CD14-positive monocyte (primary cell): ENCODE measurements at regions not wholly inside any gene's neighbourhood (a gene's known extent, or its start where the extent isn't known, plus 50 kb on each side); places are given as distances from the start of the nearest gene placed in this dataset.

ENCODE experiments used
- DNase-seq, 3 donors: peaks; one replicate each; pipeline ENCODE4 v3.0.0-alpha.2; 2011 to 2022
- H2AFZ ChIP-seq: 2 replicates; pipeline ENCODE4 v1.6.0; 2012; ENCODE audit warnings: mild to moderate bottlenecking, low read depth, low read length, inconsistent platforms; ENCODE audit not compliant: insufficient read depth, poor library complexity, severe bottlenecking
- H3K27ac ChIP-seq, 2 donors: 1 replicate in 1 of 2; 2 replicates in 1 of 2; pipeline ENCODE4 v1.5.1; 2012 to 2013; ENCODE audit warnings: low read length in 2 of 2, control low read depth in 1 of 2, inconsistent platforms in 1 of 2, low read depth in 1 of 2, mild to moderate bottlenecking in 1 of 2
- H3K27me3 ChIP-seq, 2 donors: one replicate each; pipeline versions ENCODE4 v1.6.0 to v1.6.1; 2011 to 2013; ENCODE audit warnings: low read length in 2 of 2; ENCODE audit not compliant: control insufficient read depth in 2 of 2, insufficient read depth in 2 of 2
- H3K36me3 ChIP-seq, 2 donors: replicated peaks in 1 of 2; 1 replicate in 1 of 2; 2 replicates in 1 of 2; pipeline versions ENCODE4 v1.5.1 to v1.6.1; 2012 to 2013; ENCODE audit warnings: low read length in 2 of 2, control low read depth in 1 of 2, inconsistent platforms in 1 of 2, mild to moderate bottlenecking in 1 of 2; ENCODE audit not compliant: insufficient read depth in 2 of 2, control insufficient read depth in 1 of 2
- H3K4me1 ChIP-seq, 2 donors: 1 replicate in 1 of 2; 2 replicates in 1 of 2; pipeline versions ENCODE4 v1.5.1 to v1.6.1; 2012 to 2013; ENCODE audit warnings: low read length in 2 of 2, control low read depth in 1 of 2, inconsistent platforms in 1 of 2, mild to moderate bottlenecking in 1 of 2, moderate library complexity in 1 of 2; ENCODE audit not compliant: insufficient read depth in 2 of 2, control insufficient read depth in 1 of 2
- H3K4me2 ChIP-seq: replicated peaks from 2 replicates; pipeline ENCODE3; 2012; ENCODE audit warnings: low read length, moderate library complexity, mild to moderate bottlenecking; ENCODE audit not compliant: poor library complexity, severe bottlenecking; ENCODE audit errors: extremely low read depth
- H3K4me3 ChIP-seq, 3 experiments: fragments of 200-600 bp in 1 of 3; sonication (generic) in 1 of 3; replicated peaks in 1 of 3; 1 replicate in 2 of 3; 2 replicates in 1 of 3; pipeline ENCODE4 v1.5.1; 2011 to 2013; ENCODE audit warnings: low read length in 3 of 3, mild to moderate bottlenecking in 3 of 3, control low read depth in 2 of 3, low read depth in 2 of 3, inconsistent platforms in 1 of 3, moderate library complexity in 1 of 3
- H3K79me2 ChIP-seq: 2 replicates; pipeline ENCODE4 v1.6.0; 2012; ENCODE audit warnings: mild to moderate bottlenecking, control low read depth, inconsistent platforms, low read length, moderate library complexity; ENCODE audit not compliant: insufficient read depth
- H3K9ac ChIP-seq: 2 replicates; pipeline ENCODE4 v1.6.0; 2017; ENCODE audit warnings: low read length, mild to moderate bottlenecking; ENCODE audit not compliant: insufficient read depth, poor library complexity, severe bottlenecking
- H3K9me3 ChIP-seq, 2 donors: replicated peaks in 1 of 2; 1 replicate in 1 of 2; 2 replicates in 1 of 2; pipeline versions ENCODE4 v1.5.1 to v1.6.1; 2012 to 2013; ENCODE audit warnings: low read length in 2 of 2, control low read depth in 1 of 2; ENCODE audit not compliant: control insufficient read depth in 1 of 2, insufficient read depth in 1 of 2
- H4K20me1 ChIP-seq: 2 replicates; pipeline ENCODE4 v1.6.0; 2012; ENCODE audit warnings: mild to moderate bottlenecking, low read length, control low read depth, moderate library complexity; ENCODE audit not compliant: insufficient read depth
- H3K27ac Mint-ChIP-seq, 7 donors: one replicate each; pipeline ENCODE4 v1.8.0; 2020; ENCODE audit warnings: mild to moderate bottlenecking in 7 of 7, mixed read lengths in 7 of 7, moderate library complexity in 6 of 7, inconsistent platforms in 2 of 7
- H3K27me3 Mint-ChIP-seq, 3 donors: one replicate each; pipeline ENCODE4 v1.8.0; 2021 to 2022; ENCODE audit warnings: low read depth in 3 of 3, mild to moderate bottlenecking in 3 of 3, mixed read lengths in 3 of 3, moderate library complexity in 3 of 3, inconsistent platforms in 1 of 3
- H3K36me3 Mint-ChIP-seq, 2 donors: one replicate each; pipeline ENCODE4 v1.8.0; 2020; ENCODE audit warnings: mixed read lengths in 2 of 2, inconsistent platforms in 1 of 2, mild to moderate bottlenecking in 1 of 2
- H3K4me1 Mint-ChIP-seq: one replicate; pipeline ENCODE4 v1.8.0; 2020; ENCODE audit warnings: mild to moderate bottlenecking, mixed read lengths
- H3K4me3 Mint-ChIP-seq, 2 donors: one replicate each; pipeline ENCODE4 v1.8.0; 2020; ENCODE audit warnings: mild to moderate bottlenecking in 2 of 2, mixed read lengths in 2 of 2, moderate library complexity in 1 of 2
- H3K9me3 Mint-ChIP-seq, 7 donors: one replicate each; pipeline ENCODE4 v1.8.0; 2020 to 2022; ENCODE audit warnings: mixed read lengths in 7 of 7, mild to moderate bottlenecking in 6 of 7, moderate library complexity in 6 of 7, inconsistent platforms in 2 of 7
- WGBS: methylation state at CpG from one replicate; pipeline ENCODE4 v1.1.5; 2013; ENCODE audit warnings: missing lambda C conversion rate; ENCODE audit not compliant: insufficient coverage; 5-methylcytosine and 5-hydroxymethylcytosine counted together
- intact Hi-C, 2 donors: fragments of 100-400 bp; cut with micrococcal nuclease; formaldehyde crosslinking; loops; one replicate each; pipeline versions ENCODE4 v1.15.0 to v1.15.1; 2023
- TF ChIP-seq, protein P1 (sequence below): fragments of 200-600 bp; IDR thresholded peaks from one replicate; pipeline ENCODE4 v1.8.0; 2022; ENCODE audit warnings: antibody characterized with exemption, mild to moderate bottlenecking

DNA sequence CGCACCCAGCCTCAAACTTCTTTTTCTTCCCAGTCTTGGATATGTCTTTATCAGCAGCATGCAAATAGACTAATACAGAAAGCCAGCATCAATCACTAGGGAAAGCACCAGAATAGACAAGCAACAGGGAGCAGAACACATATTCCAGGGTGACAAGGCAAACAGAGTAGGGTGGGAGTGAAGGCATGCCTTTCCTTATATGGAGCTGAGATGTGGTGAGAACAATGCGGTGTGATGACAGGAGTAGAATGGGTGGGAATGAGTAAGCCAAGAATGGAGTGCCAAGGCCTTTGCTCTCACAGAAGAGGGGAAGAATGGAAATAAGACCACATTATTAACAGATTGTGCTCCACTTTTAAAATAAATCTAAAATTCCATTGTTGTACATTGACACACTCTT is 115.6 kb downstream of the CETN3 start:
- H3K4me1 ChIP-seq, result no peaks in the 10 kb centered on the region
- intact Hi-C loops, result no loop called here
- no CpG with 5 or more reads among the region's 2 CpGs for WGBS
- H3K4me3 ChIP-seq, result no peak overlapping the region
- Mint-ChIP-seq H3K27me3 (peaks cover 0 to 4% (median 0%) of the 10 kb centered on the region in 3 donors), H3K9me3 (peaks cover 0 to 7% (median 2%) of the 10 kb centered on the region in 7 donors), H3K4me3 (no peak overlapping the region), H3K4me1 (no peaks in the 10 kb centered on the region), H3K27ac (no peak overlapping the region), H3K36me3 (no peaks in the 10 kb centered on the region)
- no peaks in the 10 kb centered on the region for H4K20me1 ChIP-seq
- H3K4me2 ChIP-seq, result no peak overlapping the region
- no peak overlapping the region for H2AFZ ChIP-seq
- DNase-seq, result no peak
- no peaks in the 10 kb centered on the region for H3K79me2 ChIP-seq
- TF ChIP-seq, protein P1, sequence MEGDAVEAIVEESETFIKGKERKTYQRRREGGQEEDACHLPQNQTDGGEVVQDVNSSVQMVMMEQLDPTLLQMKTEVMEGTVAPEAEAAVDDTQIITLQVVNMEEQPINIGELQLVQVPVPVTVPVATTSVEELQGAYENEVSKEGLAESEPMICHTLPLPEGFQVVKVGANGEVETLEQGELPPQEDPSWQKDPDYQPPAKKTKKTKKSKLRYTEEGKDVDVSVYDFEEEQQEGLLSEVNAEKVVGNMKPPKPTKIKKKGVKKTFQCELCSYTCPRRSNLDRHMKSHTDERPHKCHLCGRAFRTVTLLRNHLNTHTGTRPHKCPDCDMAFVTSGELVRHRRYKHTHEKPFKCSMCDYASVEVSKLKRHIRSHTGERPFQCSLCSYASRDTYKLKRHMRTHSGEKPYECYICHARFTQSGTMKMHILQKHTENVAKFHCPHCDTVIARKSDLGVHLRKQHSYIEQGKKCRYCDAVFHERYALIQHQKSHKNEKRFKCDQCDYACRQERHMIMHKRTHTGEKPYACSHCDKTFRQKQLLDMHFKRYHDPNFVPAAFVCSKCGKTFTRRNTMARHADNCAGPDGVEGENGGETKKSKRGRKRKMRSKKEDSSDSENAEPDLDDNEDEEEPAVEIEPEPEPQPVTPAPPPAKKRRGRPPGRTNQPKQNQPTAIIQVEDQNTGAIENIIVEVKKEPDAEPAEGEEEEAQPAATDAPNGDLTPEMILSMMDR, result no peak
- no peaks in the 10 kb centered on the region for H3K27me3 ChIP-seq
- no peak overlapping the region for H3K27ac ChIP-seq
- no peaks in the 10 kb centered on the region for H3K36me3 ChIP-seq
- H3K9me3 ChIP-seq, result no peaks in the 10 kb centered on the region
- H3K9ac ChIP-seq, result no peak overlapping the region

DNA sequence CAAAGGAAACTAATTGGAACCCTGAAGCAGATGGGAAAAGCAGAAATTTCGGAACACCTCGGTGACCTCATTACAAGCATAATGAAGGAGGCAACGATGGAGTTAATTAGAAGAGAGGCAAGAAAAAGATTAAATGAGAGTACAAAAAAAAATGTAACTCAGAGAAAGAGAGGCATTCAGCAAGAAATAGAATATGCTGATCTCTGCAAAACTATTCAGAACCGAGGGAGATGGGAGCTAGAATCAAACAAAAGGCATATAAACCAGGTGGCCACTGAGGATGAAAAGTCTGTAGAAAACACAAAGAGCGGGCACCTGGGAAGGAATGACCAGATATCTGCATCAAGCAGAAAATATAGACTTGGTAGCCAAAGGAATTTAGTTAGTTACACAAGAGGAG is 118.9 kb downstream of the CETN3 start:
- WGBS, result 85% methylated on average over 3 of the region's 5 CpGs
- H3K4me1 Mint-ChIP-seq, result no peaks in the 10 kb centered on the region

More for the DNA sequence above, 118.9 kb downstream of the CETN3 start:
- Histone ChIP-seq H3K27ac (no peak overlapping the region), H3K4me2 (no peak overlapping the region), H3K27me3 (no peaks in the 10 kb centered on the region), H3K4me3 (no peak overlapping the region), H2AFZ (no peak overlapping the region), H3K36me3 (no peaks in the 10 kb centered on the region), H4K20me1 (no peaks in the 10 kb centered on the region), H3K9ac (no peak overlapping the region), H3K79me2 (no peaks in the 10 kb centered on the region), H3K4me1 (no peaks in the 10 kb centered on the region), H3K9me3 (no peaks in the 10 kb centered on the region)
- H3K4me3 Mint-ChIP-seq, result no peak overlapping the region
- H3K9me3 Mint-ChIP-seq, result peaks cover 0 to 8% (median 3%) of the 10 kb centered on the region in 7 donors
- H3K27me3 Mint-ChIP-seq, result peaks cover 0 to 2% (median 0%) of the 10 kb centered on the region in 3 donors
- DNase-seq, result no peak
- TF ChIP-seq, protein P1, result no peak
- H3K36me3 Mint-ChIP-seq, result no peaks in the 10 kb centered on the region
- intact Hi-C loops, result no loop called here
- no peak overlapping the region for H3K27ac Mint-ChIP-seq
